Neural progenitor cell (in vitro differentiated cells): ENCODE measurements at regions not wholly inside any gene's neighbourhood (a gene's known extent, or its start where the extent isn't known, plus 50 kb on each side); places are given as distances from the start of the nearest gene placed in this dataset.
A peak's percentile ranks its signal among the peaks of the same experiment; 100 is the strongest.

Source experiments
- DNase-seq: peaks from one replicate; pipeline ENCODE4 v3.0.0-alpha.2; 2016; ENCODE audit warnings: low spot score
- H2AFZ ChIP-seq: fragments of 200-600 bp; sonication (generic); replicated peaks from 2 replicates; pipeline ENCODE4 v1.6.1; 2016; ENCODE audit warnings: antibody characterized with exemption
- H3F3A ChIP-seq: fragments of 200-600 bp; sonication (generic); 2 replicates; pipeline ENCODE4 v1.6.1; 2016; ENCODE audit warnings: antibody characterized with exemption, low read depth
- H3K27ac ChIP-seq: fragments of 200-600 bp; sonication (generic); 2 replicates; pipeline ENCODE4 v1.5.1; 2016; ENCODE audit warnings: mild to moderate bottlenecking
- H3K27me3 ChIP-seq: fragments of 200-600 bp; sonication (generic); 2 replicates; pipeline ENCODE4 v1.6.1; 2016; ENCODE audit warnings: mild to moderate bottlenecking, moderate library complexity
- H3K36me3 ChIP-seq: fragments of 200-600 bp; sonication (generic); 2 replicates; pipeline ENCODE4 v1.5.1; 2016
- H3K4me1 ChIP-seq: fragments of 200-600 bp; sonication (generic); 2 replicates; pipeline ENCODE4 v1.6.1; 2016; ENCODE audit warnings: mixed run types
- H3K4me2 ChIP-seq: fragments of 200-600 bp; sonication (generic); 2 replicates; pipeline ENCODE4 v1.6.1; 2016
- H3K4me3 ChIP-seq: fragments of 200-600 bp; sonication (generic); 2 replicates; pipeline ENCODE4 v1.5.1; 2016
- H3K79me2 ChIP-seq: fragments of 200-600 bp; sonication (generic); 2 replicates; pipeline ENCODE4 v1.6.1; 2016; ENCODE audit warnings: low read depth
- H3K9ac ChIP-seq: fragments of 200-600 bp; sonication (generic); 2 replicates; pipeline ENCODE4 v1.6.1; 2016
- H3K9me3 ChIP-seq: fragments of 200-600 bp; sonication (generic); 2 replicates; pipeline ENCODE4 v1.5.1; 2016; ENCODE audit warnings: low read depth
- H4K20me1 ChIP-seq: fragments of 200-600 bp; sonication (generic); 2 replicates; pipeline ENCODE4 v1.6.1; 2016; ENCODE audit warnings: low read depth
- H3K27ac Mint-ChIP-seq: 3 replicates; pipeline ENCODE4 v1.8.0; 2021; ENCODE audit warnings: mixed read lengths
- H3K27me3 Mint-ChIP-seq: 2 replicates; pipeline ENCODE4 v1.8.0; 2022; ENCODE audit warnings: low read depth, mild to moderate bottlenecking, inconsistent platforms, moderate library complexity, mixed read lengths; ENCODE audit not compliant: insufficient read depth
- H3K36me3 Mint-ChIP-seq: 3 replicates; pipeline ENCODE4 v1.8.0; 2021; ENCODE audit warnings: mixed read lengths
- H3K4me1 Mint-ChIP-seq: 3 replicates; pipeline ENCODE4 v1.8.0; 2021; ENCODE audit warnings: mixed read lengths
- H3K4me3 Mint-ChIP-seq: 3 replicates; pipeline ENCODE4 v1.8.0; 2021; ENCODE audit warnings: mild to moderate bottlenecking, moderate library complexity, mixed read lengths
- H3K9me3 Mint-ChIP-seq: 3 replicates; pipeline ENCODE4 v1.8.0; 2020; ENCODE audit warnings: mixed read lengths
- EZH2 ChIP-seq: fragments of 200-600 bp; sonication (generic); IDR thresholded peaks from 2 replicates; pipeline ENCODE4 v1.6.1; 2017; ENCODE audit warnings: antibody characterized with exemption, mild to moderate bottlenecking, moderate library complexity
- EZH2phosphoT487 ChIP-seq: fragments of 200-600 bp; sonication (generic); IDR thresholded peaks from 2 replicates; pipeline ENCODE4 v1.6.1; 2017; ENCODE audit warnings: antibody characterized with exemption
- TF ChIP-seq, protein P1 (sequence below): fragments of 200-600 bp; sonication (generic); IDR thresholded peaks from 2 replicates; pipeline ENCODE4 v1.5.1; 2017; ENCODE audit warnings: antibody characterized with exemption, mild to moderate bottlenecking

DNA sequence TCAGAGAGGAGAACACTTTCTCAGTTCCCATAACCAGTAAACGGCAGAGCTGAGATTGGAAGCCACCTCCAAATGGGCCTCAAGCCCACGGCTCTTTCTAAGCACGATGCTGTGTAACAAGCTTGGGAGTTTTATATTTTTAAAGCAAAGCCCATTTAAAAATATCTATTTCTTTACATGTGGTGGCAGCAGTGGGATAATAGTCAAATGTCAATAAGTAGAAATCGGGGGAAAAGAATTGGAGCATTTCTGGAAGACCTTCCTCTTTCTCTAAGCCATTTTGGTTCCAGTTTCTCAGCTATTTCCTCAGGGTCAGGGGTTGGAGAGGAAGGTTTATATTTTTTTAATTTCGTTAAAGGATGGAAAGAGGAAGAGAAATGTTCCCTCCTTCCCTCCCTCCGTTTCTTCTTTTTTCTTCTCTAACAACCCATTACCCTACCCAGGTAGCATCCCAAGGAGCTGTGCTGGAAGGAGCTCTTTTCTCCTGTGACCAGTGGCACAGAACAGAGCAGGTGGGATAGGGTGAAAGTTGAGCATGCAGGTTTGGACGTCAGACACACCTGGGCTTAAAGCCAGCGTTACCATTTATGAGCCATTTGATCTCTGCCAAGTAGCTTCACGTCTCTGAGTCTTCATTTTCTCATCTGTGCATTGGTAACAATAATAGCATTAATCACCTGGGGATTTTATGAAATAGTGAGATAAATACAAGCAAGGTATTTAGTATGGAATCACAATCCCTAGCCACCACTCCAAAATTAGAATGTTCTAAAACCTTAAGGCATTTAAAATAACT, 515.7 kb downstream of the RPS24 start:
- Mint-ChIP-seq H3K27me3 (peaks cover 4% of the 10 kb centered on the region), H3K9me3 (no peaks in the 10 kb centered on the region), H3K4me1 (peaks cover 82% of the 10 kb centered on the region), H3K36me3 (no peaks in the 10 kb centered on the region), H3K27ac (no peak overlapping the region), H3K4me3 (no peak overlapping the region)
- TF ChIP-seq EZH2phosphoT487, result no peak
- TF ChIP-seq EZH2, result no peak
- TF ChIP-seq, protein P1, sequence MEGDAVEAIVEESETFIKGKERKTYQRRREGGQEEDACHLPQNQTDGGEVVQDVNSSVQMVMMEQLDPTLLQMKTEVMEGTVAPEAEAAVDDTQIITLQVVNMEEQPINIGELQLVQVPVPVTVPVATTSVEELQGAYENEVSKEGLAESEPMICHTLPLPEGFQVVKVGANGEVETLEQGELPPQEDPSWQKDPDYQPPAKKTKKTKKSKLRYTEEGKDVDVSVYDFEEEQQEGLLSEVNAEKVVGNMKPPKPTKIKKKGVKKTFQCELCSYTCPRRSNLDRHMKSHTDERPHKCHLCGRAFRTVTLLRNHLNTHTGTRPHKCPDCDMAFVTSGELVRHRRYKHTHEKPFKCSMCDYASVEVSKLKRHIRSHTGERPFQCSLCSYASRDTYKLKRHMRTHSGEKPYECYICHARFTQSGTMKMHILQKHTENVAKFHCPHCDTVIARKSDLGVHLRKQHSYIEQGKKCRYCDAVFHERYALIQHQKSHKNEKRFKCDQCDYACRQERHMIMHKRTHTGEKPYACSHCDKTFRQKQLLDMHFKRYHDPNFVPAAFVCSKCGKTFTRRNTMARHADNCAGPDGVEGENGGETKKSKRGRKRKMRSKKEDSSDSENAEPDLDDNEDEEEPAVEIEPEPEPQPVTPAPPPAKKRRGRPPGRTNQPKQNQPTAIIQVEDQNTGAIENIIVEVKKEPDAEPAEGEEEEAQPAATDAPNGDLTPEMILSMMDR, result no peak
- H3K4me1 ChIP-seq, result peaks cover 35% of the 10 kb centered on the region
- no peaks in the 10 kb centered on the region for H3K79me2 ChIP-seq
- H3F3A ChIP-seq, result peaks cover 18% of the 10 kb centered on the region
- no peaks in the 10 kb centered on the region for H3K27me3 ChIP-seq
- no peaks in the 10 kb centered on the region for H4K20me1 ChIP-seq
- H2AFZ ChIP-seq, result no peak overlapping the region
- no peak overlapping the region for H3K4me3 ChIP-seq
- H3K36me3 ChIP-seq, result no peaks in the 10 kb centered on the region
- H3K9me3 ChIP-seq, result no peaks in the 10 kb centered on the region
- no peak for DNase-seq
- H3K9ac ChIP-seq, result no peak overlapping the region
- no peak overlapping the region for H3K4me2 ChIP-seq
- H3K27ac ChIP-seq, result no peak overlapping the region

DNA sequence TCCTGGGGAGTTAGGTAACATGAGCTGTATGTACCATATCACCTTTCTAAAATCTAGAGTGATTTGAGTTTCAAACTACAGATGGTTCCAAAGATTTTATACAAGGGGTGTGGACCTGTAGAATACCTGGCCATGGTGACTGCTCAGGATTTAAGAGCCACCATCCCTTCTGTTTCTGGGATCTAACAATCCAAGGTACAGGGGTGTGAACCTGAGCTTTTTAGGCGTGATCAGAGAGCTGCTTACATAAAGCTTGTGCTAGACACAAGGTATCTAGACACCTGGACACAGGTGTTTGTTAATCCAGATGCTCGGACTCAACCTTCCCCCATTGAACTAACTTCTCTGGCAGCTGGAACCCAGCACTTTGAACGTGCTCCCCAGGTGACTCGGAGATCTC, 516.4 kb downstream of the RPS24 start:
- Mint-ChIP-seq H3K9me3 (no peaks in the 10 kb centered on the region), H3K27me3 (peaks cover 8% of the 10 kb centered on the region), H3K4me3 (no peak overlapping the region), H3K27ac (peak overlapping the region; percentile 99), H3K4me1 (peaks cover 74% of the 10 kb centered on the region), H3K36me3 (no peaks in the 10 kb centered on the region)
- no peaks in the 10 kb centered on the region for H3K9me3 ChIP-seq
- TF ChIP-seq EZH2 (no peak), EZH2phosphoT487 (no peak)
- TF ChIP-seq, protein P1, result no peak
- peaks cover 35% of the 10 kb centered on the region for H3K4me1 ChIP-seq
- no peaks in the 10 kb centered on the region for H3K36me3 ChIP-seq
- no peak overlapping the region for H3K4me2 ChIP-seq
- peaks cover 18% of the 10 kb centered on the region for H3F3A ChIP-seq
- no peaks in the 10 kb centered on the region for H3K27me3 ChIP-seq
- no peaks in the 10 kb centered on the region for H3K79me2 ChIP-seq
- H4K20me1 ChIP-seq, result no peaks in the 10 kb centered on the region
- no peak overlapping the region for H3K4me3 ChIP-seq
- H3K9ac ChIP-seq, result no peak overlapping the region
- H2AFZ ChIP-seq, result no peak overlapping the region
- H3K27ac ChIP-seq, result no peak overlapping the region
- no peak for DNase-seq

DNA sequence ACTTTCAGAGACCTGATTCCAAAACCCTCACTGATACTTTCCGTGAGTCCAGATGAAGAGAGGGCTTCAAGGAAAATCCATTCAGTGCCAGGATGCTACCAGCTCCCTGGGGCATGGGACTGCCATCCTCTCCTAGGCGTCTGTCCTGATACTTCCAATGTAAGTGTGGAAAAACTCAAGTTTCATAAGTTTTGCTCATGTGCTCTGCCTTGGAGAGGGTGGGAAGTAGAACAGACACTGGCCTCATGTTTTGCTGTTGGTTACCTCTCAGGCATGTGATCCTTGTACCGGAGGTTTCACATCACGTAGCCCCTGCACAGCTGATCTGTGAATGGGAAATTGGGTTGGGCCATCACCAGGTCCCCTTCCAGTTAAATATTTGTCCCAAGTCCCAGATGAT, 517.1 kb downstream of the RPS24 start:
- Histone ChIP-seq H4K20me1 (no peaks in the 10 kb centered on the region), H3K9me3 (no peaks in the 10 kb centered on the region), H3K4me2 (peak overlapping the region; percentile 39), H3K9ac (no peak overlapping the region), H2AFZ (no peak overlapping the region), H3K27me3 (no peaks in the 10 kb centered on the region), H3K79me2 (no peaks in the 10 kb centered on the region), H3K36me3 (no peaks in the 10 kb centered on the region), H3K27ac (no peak overlapping the region), H3K4me3 (no peak overlapping the region), H3F3A (peaks cover 18% of the 10 kb centered on the region), H3K4me1 (peaks cover 35% of the 10 kb centered on the region)
- Mint-ChIP-seq H3K36me3 (no peaks in the 10 kb centered on the region), H3K27me3 (peaks cover 8% of the 10 kb centered on the region), H3K4me1 (peaks cover 69% of the 10 kb centered on the region), H3K4me3 (peak overlapping the region; percentile 33), H3K27ac (peak overlapping the region; percentile 99), H3K9me3 (no peaks in the 10 kb centered on the region)
- DNase-seq, result no peak
- TF ChIP-seq EZH2 (no peak), EZH2phosphoT487 (no peak)
- TF ChIP-seq, protein P1, result no peak
